ENCODE measurements at regions not wholly inside any gene's neighbourhood (a gene's known extent, or its start where the extent isn't known, plus 50 kb on each side); places are given as distances from the start of the nearest gene placed in this dataset.

DNA sequence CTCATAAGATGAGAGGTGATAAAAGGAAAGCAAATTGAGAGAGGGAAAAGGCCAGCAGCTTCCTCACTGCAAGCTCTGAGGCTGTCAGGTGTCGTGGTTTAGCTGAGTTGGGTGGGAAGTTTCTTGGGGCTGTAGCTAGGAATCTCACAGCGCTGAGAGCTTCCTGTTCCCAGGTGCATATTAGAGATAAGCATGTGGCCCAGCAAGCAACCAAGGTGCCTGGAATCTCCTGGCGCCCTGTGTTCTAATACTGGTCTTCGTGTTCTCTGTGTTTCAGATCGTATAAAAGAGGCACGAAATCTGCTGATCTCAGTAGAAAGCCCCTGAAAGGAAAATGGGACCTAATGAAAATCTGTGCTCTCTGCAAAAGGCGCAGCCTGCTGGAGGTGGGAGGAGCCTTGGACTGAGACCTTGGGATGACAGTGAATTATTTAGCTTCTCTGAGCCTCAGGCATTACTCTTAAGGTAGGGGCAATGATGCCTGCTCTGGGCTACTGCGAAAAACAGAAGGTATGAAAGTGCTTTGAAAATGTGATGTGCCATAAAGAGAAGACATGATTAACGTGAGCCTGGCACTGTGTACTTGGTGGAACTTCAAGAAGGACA is 499.9 kb downstream of the TBL1XR1 start:
- TF ChIP-seq, protein P1, sequence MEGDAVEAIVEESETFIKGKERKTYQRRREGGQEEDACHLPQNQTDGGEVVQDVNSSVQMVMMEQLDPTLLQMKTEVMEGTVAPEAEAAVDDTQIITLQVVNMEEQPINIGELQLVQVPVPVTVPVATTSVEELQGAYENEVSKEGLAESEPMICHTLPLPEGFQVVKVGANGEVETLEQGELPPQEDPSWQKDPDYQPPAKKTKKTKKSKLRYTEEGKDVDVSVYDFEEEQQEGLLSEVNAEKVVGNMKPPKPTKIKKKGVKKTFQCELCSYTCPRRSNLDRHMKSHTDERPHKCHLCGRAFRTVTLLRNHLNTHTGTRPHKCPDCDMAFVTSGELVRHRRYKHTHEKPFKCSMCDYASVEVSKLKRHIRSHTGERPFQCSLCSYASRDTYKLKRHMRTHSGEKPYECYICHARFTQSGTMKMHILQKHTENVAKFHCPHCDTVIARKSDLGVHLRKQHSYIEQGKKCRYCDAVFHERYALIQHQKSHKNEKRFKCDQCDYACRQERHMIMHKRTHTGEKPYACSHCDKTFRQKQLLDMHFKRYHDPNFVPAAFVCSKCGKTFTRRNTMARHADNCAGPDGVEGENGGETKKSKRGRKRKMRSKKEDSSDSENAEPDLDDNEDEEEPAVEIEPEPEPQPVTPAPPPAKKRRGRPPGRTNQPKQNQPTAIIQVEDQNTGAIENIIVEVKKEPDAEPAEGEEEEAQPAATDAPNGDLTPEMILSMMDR (CRISPR knock-in tag; IDR thresholded peaks at IDR 0.05), result no peak
- TF ChIP-seq CENPT (CRISPR knock-in tag; IDR thresholded peaks at IDR 0.05; ENCODE audit: low read depth), result no peak
- no peak for TF ChIP-seq SMAD1 (CRISPR knock-in tag; IDR thresholded peaks at IDR 0.05; ENCODE audit: borderline replicate concordance, low read depth)
- no peak for TF ChIP-seq ZNF263 (CRISPR knock-in tag; IDR thresholded peaks at IDR 0.05)
- TF ChIP-seq, protein P2, sequence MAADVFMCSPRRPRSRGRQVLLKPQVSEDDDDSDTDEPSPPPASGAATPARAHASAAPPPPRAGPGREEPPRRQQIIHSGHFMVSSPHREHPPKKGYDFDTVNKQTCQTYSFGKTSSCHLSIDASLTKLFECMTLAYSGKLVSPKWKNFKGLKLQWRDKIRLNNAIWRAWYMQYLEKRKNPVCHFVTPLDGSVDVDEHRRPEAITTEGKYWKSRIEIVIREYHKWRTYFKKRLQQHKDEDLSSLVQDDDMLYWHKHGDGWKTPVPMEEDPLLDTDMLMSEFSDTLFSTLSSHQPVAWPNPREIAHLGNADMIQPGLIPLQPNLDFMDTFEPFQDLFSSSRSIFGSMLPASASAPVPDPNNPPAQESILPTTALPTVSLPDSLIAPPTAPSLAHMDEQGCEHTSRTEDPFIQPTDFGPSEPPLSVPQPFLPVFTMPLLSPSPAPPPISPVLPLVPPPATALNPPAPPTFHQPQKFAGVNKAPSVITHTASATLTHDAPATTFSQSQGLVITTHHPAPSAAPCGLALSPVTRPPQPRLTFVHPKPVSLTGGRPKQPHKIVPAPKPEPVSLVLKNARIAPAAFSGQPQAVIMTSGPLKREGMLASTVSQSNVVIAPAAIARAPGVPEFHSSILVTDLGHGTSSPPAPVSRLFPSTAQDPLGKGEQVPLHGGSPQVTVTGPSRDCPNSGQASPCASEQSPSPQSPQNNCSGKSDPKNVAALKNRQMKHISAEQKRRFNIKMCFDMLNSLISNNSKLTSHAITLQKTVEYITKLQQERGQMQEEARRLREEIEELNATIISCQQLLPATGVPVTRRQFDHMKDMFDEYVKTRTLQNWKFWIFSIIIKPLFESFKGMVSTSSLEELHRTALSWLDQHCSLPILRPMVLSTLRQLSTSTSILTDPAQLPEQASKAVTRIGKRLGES (CRISPR knock-in tag; IDR thresholded peaks at IDR 0.05; ENCODE audit: borderline replicate concordance), result no peak
- TF ChIP-seq, protein P3, sequence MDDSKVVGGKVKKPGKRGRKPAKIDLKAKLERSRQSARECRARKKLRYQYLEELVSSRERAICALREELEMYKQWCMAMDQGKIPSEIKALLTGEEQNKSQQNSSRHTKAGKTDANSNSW (CRISPR knock-in tag; IDR thresholded peaks at IDR 0.05; ENCODE audit: borderline replicate concordance), result no peak
